NT2/D1 (cell line): ENCODE measurements at regions not wholly inside any gene's neighbourhood (a gene's known extent, or its start where the extent isn't known, plus 50 kb on each side); places are given as distances from the start of the nearest gene placed in this dataset.

Experiments
- SUZ12 ChIP-seq: IDR thresholded peaks from 2 replicates; pipeline ENCODE4 v1.6.1; 2011; ENCODE audit not compliant: insufficient read length, insufficient read depth; ENCODE audit errors: extremely low read depth
- YY1 ChIP-seq: IDR thresholded peaks from 2 replicates; pipeline ENCODE4 v1.6.1; 2011; ENCODE audit not compliant: insufficient read length, insufficient read depth
- ZNF274 ChIP-seq: IDR thresholded peaks from 2 replicates; pipeline ENCODE4 v1.6.1; 2011; ENCODE audit warnings: mild to moderate bottlenecking, low read depth, low read length

- TF ChIP-seq ZNF274 (no peak), YY1 (no peak), SUZ12 (no peak)
Measured at GRCh38 chr12:63037746-63038712, 103.1 kb upstream of the PPM1H start.
